NCI-H2107 treated with DMSO at 0.1 percent for 48 hours (cell line): ENCODE measurements at regions not wholly inside any gene's neighbourhood (a gene's known extent, or its start where the extent isn't known, plus 50 kb on each side); places are given as distances from the start of the nearest gene placed in this dataset.
A peak's percentile ranks its signal among the peaks of the same experiment; 100 is the strongest.

Source experiments
- DNase-seq: peaks from one replicate; lab custom pipeline; 2025; ENCODE audit not compliant: unreplicated experiment; lab: John Stamatoyannopoulos, UW

DNA sequence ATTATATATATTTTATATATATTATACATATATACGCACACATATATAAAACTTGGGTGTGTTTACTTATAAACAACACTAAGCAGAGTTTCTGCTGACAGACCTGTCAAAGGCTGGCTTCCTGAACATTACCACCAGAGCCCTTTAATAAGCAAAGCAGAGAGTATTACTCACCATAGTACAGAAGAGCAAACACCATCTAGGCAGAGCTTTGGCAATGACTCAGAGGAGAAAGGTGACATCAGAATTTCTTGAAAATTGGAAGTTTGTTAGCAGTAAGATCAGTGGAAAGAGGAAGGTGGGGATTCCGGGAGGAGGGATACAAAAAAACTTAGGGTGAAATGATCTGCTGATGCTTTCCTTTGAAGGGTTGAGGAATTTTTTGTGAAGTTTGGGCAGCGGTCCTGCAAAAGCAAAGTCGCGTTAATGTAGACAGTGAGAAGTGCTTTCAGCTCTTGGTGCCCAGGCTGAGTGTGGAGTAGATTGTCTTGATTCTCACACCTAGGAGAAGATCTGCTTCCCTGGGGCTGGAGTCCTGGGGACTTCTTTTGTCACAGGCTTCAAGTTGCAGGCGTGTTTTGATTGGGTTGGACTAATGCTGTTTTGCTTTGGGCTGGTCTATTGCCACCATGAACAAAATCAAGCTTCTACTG, 109.6 kb upstream of the BACH2 start:
- DNase-seq: no peak

DNA sequence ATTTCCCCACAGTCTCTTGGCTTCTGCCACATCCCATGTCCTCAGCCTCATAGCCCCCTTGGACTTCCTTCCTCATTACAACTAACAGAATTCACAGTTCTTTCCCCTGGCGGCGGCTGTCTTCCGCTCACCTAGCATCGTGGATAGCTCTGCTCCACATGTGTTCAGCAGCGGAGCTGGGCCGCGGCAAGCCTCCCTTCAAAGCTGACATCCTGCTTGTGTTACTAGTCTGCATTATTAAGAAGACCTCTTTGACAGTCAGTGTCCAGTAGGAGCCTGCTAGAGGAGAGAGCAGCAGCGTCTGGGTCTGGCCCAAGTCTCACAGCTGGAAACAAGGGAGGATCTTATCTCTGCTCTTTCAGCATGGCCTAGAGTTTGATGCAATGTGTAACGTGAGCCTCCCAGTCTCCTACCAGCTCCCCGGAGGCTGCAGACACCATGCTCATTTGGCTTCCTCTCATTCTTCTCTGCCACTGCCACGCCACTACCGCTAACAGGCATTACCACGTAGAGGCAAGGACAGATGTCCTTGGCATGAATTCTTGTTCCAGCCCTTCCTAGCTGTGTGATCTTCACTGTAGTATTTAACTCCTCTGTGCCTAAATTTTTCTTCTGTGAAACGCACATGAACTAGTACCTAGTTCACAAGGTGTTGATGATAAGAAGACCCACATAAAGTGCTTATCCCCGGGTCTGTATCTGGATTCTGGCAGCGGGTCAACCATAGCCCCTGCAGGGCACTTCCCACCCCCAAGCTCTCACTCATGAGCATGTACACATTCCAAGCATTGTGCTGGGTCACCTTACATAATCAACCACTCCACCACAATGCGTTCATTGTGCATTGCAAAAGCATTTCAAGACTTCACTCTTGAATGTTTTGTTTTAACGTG, 107.1 kb upstream of the BACH2 start:
- DNase-seq: peak; percentile 66

DNA sequence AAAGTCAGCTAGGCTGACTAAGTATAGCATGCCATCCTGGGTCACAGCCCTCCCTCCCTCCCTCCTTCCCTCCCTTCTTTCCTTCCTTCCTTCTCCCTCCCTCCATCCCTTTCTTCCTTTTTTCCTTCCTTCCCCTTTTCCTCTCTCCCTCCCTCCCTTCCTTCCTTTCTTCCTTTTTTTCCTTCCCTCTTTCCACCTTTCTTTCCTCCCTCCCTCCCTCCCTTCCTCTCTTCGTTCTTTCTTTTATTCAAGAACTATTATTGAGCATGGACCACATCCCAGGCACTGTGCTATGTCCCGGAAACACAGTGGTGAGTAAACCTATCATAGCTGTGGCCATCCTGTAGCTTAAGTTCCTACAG, 106.2 kb upstream of the BACH2 start:
- DNase-seq: no peak

DNA sequence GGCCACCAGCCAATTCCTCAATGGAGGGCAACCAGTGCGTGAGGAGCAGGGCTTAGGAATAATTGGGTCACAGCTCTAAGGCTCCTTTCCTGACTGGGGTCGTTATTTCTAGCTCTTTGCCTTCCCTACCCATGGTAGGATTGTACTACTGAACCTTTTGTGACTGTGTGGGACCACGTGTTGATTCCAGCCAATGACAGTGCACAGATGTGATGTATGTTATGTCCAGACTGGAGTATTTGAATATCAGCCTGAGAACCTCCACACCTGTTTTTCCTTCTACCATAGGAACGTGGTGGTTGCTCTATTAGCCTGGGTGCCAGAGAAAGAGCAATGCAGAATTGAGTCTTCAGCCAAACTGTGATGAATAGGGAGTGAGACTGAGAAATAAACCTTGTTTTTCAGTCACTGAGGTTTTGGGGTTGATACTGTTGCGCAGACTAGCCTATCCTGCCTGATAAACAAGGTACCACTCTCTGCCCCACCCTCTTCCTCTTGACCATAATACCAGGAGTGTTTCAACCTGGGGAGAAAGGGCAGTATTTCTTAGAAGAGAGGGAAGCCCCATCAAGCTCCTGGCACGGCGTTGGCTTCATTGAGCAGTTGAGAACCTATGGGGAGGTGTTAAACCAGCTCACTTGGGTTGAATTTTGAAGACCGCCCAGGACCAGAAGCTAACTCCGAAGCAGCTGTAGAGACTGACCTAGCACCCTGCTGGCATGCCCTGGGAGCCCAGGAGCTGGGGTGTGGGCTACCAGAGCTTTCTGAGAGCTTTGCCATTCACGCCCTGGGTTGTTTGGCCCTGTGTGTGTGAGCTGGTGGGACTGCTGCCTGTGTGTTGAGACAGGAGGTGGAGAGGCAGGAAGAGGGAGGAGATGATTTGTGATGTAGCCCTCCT, 105.5 kb upstream of the BACH2 start:
- DNase-seq: no peak

DNA sequence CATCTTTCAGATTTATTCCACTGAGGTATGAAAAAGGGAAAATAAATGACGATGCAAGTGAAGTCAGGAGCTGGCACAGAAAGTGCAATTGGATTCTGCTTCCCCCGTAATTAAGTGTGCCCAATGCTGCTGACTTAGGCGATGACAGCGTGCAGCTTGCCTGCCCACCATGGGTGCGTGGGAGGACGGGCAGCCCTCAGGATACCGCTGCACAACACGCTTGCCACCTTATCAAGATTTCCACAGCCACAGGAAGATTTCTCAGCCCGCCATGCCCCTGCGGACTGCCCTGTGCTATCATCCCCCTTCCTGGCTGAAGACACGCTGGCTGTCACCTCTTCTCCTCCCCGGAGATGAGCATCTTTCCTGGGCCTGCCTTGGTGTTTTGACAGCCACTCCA, 103.3 kb upstream of the BACH2 start:
- no peak for DNase-seq

DNA sequence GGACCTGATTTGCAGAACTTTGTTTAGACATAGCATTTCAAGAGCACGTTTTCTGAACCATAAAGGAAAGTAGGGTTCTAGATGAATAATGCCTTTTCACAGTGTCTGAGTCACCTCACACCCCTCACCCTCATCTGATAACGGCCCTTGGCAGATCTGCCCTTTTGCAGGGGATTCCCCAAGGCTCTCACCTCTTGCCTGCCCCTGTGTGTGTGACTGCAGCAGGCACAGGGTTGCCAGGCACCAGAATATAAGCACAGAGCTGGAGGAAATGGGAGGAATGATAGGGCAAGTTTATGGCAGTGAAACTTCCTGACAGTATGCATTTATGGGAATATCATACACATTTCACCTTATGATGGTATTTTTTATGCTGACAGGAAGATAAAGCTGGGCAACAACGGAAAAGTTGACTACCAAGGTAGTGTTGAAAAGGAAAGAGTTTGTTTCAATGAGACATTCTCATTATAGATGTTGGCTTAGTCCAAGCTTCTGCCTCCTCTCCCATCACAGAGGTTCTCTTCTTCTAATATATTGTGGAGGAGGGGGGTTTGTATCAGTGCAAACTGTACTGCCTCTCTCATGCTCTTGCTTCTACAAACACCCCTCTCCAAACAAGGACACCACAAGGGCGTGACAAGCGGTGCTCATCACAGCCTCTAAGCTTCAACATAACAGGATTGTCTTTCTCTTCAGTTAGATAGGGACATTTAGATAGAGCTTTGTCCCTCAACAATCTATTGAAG, 101.5 kb upstream of the BACH2 start:
- no peak for DNase-seq

DNA sequence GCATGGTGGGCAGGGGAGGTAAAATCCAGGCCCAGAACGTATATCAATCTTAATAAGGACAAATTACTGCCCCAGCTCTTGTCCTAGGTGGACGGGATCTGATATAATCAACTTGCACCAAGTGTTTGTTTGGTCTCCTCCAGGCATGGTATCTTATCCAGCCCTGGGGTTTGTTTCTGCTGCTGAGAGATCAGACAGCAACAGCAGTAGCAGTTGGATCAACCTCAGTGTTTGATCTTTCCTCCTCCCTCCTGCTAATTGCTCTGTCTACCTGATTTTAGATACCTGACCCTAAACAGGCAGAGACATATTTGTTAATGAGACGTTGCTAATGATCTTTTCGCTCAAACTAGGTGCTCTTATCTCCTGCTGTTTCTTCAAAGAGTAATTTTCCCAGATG, 100.4 kb upstream of the BACH2 start:
- DNase-seq: no peak

DNA sequence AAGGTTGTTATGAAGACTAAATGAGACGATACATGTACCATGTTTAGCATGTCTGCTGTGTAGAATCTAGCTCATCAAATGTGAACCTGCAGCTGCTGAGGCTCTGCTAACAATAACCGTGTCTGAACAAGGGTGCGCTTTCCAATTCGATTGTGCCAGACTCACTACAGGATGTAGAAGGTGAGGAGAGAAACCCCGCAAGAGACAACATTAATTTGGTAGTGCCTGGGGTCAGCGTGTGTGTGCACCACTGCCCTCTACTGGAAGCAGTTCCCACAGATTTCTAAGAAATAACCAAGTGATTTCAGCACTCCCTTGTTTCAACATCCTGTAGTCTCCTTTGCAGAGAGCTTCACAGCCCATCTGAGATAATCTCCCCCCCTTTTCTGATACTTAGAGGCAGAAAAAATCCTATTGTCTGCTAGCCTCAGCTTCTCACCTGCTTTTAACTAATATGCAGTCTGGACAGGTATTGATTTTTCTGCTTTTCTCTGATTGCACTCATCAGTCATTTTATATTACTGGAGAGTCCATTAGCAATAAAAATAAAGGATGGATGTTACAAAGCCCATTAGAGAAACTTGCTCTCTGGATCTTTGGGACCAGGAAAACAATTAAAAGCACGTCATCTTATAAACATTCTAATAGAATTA, 96.7 kb upstream of the BACH2 start:
- peak; percentile 60 for DNase-seq

DNA sequence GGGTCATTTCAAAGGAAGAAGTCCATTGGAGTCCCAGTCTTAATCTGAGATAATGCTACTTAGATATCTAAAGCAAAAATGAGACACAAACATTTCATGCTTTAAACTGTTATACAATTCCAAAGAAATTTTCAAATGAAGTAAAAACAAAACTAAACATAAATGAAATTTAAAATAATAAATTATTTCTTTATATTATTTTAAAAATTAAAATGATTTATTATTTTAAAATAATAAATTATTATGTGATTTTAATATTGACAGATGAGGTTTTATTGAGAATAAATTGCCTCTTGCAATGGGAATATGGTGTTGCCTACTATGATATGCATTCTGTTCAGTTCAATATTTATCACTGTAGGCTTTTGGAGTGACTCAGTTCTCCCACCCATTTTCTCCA, 93.7 kb upstream of the BACH2 start:
- DNase-seq: no peak

DNA sequence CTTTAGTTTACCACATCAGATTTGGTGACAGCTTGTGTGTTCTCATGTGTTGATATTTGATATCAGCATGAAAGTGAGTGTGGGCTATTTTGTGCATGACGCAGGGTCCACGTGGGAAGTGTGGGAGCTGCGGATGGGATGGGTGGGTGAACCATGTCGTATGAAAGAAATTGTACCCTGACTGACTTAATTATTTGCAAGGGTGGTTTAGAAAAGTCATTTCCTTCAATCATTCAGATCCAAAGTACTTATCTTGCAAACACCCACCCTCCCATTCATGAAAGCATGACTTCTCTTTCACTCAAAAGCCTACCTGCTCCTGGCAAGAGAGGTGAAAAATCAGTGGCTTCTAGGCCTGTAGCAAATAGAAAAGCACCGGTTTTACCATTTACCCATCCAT, 91.8 kb upstream of the BACH2 start:
- no peak for DNase-seq

DNA sequence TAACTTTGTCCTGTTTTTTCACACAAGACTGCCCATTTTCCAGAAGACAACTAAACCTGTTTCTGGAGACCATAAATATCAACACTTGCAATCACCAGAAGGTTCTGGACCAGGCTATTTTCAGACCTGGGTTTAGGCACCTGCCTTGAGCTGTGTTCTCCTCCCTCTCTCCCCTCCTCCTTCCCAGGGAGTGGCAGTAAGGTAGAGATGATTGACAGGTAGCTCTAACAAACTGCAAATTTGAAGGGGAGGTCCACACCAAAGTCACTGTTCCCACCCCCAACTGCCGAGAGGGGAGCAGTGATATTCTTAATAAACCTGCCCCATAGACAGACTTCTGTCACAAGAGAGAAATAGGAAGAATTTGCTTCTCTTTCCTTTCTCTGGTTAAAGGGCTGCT, 91.2 kb upstream of the BACH2 start:
- DNase-seq: no peak

DNA sequence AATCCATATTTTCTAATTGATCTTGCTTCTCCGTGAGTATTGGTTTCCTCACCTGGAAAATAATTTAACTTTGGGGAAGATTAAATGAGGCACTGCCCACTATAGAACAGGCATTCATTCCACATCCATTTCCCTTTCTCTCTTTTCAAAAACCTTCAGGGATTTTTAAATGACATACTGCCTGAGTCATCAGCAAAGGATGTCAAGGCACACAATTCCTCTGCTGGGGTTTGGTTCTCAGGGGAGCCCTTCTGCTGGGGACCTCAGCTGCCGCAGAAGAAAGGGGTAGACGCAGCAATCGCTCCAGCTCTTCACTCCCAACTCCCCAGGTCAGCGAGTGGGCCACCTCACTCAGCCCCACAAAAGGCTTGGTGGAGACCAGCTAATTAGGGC, 90.7 kb upstream of the BACH2 start:
- no peak for DNase-seq

DNA sequence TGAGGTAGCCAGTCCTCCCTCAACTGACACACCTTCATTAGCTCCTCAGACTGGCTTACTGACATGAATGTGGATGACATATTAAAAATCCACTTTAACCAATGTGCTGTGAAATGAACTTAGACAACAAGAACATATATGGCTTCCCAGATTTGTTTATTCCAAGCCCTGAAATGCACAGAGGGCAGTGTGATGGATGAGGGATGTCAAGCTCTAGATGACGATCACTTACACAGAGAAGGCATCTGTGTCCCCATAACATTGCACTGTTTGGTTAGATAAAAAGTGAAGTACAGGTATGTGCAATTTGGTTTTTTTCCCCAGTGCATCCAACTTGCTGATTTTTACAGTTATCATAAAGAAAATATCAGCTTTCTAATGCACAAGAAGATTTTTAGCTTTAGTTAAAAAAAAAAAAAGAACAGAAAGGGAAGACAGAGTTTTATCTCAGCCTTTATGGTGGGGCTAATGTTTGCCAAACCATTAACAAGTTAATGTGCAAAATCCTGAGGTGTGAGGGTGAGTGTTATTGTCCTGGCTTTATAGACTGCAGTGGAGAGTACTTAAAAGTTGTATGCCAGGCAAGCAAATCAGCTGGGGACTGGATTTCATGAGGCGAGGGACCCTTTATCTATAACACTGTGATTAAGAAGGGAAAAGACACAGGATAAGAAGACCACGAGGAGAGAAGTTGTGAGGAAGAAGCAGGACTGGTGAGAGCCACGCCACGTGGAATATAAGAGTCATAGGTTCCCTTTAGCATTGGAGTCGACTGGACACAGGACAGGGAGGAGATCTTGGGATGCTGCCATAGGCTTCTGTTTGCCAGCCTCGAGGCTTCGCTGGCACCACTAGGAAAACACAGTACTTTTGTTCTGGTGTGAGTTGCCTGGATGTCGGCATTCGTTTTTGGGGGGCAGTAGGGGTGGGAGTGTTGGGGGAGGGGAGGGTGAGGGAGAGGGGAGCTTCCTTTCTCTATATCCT, 90.0 kb upstream of the BACH2 start:
- DNase-seq: no peak

DNA sequence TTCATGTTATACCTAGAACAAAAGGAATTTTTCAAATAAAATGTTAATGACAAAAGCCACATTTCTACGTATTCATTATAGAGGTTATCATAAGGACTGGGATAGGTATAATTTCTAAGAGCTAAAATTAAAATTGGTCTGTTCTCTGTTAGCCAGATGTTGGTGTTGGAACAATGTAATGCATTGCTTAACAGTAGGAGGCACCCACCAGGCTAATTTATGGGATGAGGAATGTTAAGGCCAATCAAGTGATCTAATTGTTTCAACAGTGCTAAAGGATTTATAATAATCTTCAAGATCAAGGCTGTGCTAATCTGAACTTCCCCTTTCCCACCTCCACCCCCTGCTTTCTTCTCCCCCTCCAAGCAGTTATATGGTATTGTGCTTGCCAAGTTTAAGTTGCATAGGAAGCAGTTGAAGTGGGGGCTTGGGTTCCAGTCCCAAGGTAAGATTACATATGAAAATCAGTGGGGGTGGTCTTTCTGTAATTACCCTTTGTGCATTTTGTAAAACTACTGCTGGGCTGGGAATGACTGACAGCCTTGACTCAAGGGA, 89.2 kb upstream of the BACH2 start:
- DNase-seq: no peak

DNA sequence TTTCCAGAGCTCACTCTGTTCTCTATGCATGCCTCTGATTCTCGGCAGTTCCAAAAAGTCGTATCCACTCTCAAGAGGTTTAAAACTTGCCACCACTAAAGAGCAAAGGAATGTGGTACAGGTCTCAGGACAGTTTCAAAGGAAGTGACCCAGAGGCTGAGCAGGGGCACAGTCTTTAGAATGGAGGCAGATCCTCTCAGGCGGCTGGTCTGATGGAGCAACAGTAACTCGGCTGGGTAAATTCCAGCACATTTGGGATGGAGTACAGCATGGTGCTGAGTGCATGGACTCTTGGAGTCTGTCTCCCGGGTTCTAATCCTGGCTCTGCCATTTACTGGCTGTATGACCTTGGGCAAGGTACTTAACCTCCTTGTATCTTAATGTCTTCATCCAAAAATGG, 88.1 kb upstream of the BACH2 start:
- no peak for DNase-seq

DNA sequence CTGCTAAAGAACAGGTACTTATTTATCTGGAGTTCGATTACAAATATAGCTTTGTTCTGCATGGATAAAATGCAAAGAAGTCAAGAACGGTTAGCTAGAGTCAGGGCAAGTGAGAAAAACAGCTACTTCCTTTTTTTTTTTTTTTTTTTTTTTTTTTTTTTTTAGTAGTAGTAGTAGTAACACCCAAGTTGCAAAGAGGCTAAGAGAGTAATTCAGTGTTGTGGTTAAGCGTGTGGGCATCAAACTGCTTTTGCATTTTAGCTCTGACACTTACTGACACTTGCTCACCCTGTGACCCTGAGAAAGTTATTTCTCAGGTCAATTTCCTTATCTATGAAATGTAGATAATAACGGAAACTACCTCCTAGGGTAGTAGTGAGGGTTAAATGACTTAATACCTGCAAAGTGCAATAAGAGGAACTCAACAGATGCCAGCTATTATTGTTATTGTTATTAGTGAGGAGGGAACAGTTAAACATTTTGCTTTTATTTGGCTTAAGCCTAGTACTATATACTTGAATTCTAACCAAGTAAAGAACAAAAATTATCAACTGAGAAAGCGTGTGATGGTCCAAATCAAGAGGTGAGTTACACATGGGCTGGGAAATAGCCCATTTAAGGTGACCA, 86.7 kb upstream of the BACH2 start:
- no peak for DNase-seq

DNA sequence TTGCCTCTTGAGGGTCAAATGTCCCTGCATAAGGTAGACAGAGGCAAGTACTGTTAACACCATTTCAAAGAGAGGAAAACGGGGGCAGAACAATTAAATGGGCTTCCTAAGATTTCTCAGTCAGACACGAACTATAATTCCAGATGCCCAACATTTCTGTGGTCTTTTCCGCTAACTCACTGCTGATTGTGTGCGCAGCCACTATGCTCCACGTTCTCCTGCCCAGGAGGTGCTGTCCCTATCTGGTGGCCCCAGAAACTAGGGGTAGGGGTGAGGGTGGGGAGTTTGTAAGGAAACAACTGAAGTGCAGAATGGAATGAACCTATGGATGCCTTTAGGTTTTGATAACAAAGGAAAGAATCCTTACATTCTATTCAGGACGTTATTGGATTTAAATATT, 86.1 kb upstream of the BACH2 start:
- DNase-seq: no peak

DNA sequence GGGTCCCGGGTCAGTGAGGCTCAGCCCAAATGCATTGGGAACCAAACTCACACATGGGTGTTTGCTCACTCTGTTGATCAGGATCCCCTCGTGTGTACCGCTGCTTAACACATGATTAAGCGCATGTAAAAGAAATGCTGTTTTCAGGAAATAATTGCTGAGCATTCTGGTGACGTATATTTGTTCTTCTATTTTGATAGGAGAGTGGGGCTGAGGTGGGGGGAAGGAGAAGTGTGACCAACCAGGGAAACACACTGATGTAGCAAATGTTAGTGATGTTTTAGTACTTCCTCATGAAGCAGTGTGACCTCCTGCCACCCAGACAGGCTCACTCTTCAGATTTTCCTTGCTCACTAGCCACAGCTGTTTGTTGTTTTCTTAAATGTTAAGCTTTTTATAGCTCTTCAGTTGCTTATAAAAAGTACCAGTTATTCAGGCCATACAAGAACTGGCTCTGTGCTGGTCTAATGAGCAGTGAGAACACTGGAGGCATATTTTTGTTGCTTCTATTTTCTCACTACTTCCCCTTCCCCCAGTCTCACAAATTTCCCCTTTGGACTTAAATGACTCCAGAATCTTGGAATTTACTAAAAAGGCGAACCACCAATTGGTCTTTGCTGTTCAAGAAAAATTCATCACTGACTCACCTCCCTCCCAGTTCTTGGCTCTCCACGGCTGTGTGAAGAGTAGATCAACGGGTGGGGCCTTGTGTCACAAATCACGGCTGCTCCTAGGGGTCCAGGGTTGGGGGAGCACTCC, 79.2 kb upstream of the BACH2 start:
- no peak for DNase-seq
